HG03025 (cell line): ENCODE measurements at regions not wholly inside any gene's neighbourhood (a gene's known extent, or its start where the extent isn't known, plus 50 kb on each side); places are given as distances from the start of the nearest gene placed in this dataset.

Experiments
- ATAC-seq: cut with Tn5 transposase; IDR thresholded peaks from one replicate; pipeline ENCODE4 v1.9.1; 2021; ENCODE audit warnings: mild to moderate bottlenecking, moderate library complexity; ENCODE audit not compliant: unreplicated experiment, low FRiP score

GRCh38 chr2:198385326-198385725, 580.9 kb downstream of the PLCL1 start:
- no peak for ATAC-seq

GRCh38 chr2:198383392-198383791, 579.0 kb downstream of the PLCL1 start:
- no peak for ATAC-seq

GRCh38 chr2:198382811-198383210, 578.4 kb downstream of the PLCL1 start:
- no peak for ATAC-seq

GRCh38 chr2:198376677-198377076, 572.3 kb downstream of the PLCL1 start:
- no peak for ATAC-seq

GRCh38 chr2:198375083-198375410, 570.7 kb downstream of the PLCL1 start:
- ATAC-seq, result no peak

GRCh38 chr2:198374375-198375082, 570.1 kb downstream of the PLCL1 start:
- no peak for ATAC-seq

GRCh38 chr2:198371921-198372543, 567.6 kb downstream of the PLCL1 start:
- peak; percentile 94 for ATAC-seq

- ATAC-seq, result no peak
These were observed 566.9 kb downstream of the PLCL1 start for GRCh38 chr2:198371329-198371728.

- ATAC-seq, result no peak
These were observed 563.7 kb downstream of the PLCL1 start for GRCh38 chr2:198368089-198368488.

GRCh38 chr2:198362740-198363139, 558.3 kb downstream of the PLCL1 start:
- no peak for ATAC-seq

- ATAC-seq, result no peak
These were observed 554.9 kb downstream of the PLCL1 start for GRCh38 chr2:198359308-198359707.

- no peak for ATAC-seq
These were observed 551.8 kb downstream of the PLCL1 start for GRCh38 chr2:198356157-198356556.

GRCh38 chr2:198351647-198352046, 547.3 kb downstream of the PLCL1 start:
- ATAC-seq, result no peak

GRCh38 chr2:198347946-198348345, 543.6 kb downstream of the PLCL1 start:
- ATAC-seq, result no peak

GRCh38 chr2:198347349-198347748, 543.0 kb downstream of the PLCL1 start:
- no peak for ATAC-seq

GRCh38 chr2:198343471-198343870, 539.1 kb downstream of the PLCL1 start:
- no peak for ATAC-seq

- no peak for ATAC-seq
These were observed 536.5 kb downstream of the PLCL1 start for GRCh38 chr2:198340846-198341245.

GRCh38 chr2:198339116-198339515, 534.7 kb downstream of the PLCL1 start:
- no peak for ATAC-seq

- ATAC-seq, result no peak
These were observed 533.0 kb downstream of the PLCL1 start for GRCh38 chr2:198337368-198337767.

- no peak for ATAC-seq
These were observed 524.1 kb downstream of the PLCL1 start for GRCh38 chr2:198328454-198328853.

GRCh38 chr2:198327526-198327925, 523.1 kb downstream of the PLCL1 start:
- ATAC-seq, result no peak

- no peak for ATAC-seq
These were observed 522.0 kb downstream of the PLCL1 start for GRCh38 chr2:198326431-198326830.
